ENCODE measurements at regions not wholly inside any gene's neighbourhood (a gene's known extent, or its start where the extent isn't known, plus 50 kb on each side); places are given as distances from the start of the nearest gene placed in this dataset.

DNA sequence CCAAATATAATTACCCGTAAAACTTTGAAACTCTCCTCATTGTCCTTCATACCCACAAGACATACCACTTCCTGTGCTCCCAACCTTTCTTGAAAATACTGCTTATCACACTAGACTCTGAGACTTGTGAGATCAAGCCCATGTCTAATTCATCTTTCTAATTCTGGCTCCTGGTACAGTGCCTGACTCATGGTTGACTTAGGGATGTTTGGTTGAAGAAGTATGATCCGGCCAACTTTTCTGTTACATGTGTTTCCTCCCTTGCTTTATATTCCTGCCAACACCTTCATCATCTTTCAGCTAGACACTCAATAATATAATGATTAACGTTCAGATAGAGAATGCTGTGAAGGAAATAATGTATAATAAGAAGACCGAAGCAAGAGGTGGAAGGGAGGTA, 58.2 kb downstream of the MEX3B start:
- DNase-seq, result no peak

DNA sequence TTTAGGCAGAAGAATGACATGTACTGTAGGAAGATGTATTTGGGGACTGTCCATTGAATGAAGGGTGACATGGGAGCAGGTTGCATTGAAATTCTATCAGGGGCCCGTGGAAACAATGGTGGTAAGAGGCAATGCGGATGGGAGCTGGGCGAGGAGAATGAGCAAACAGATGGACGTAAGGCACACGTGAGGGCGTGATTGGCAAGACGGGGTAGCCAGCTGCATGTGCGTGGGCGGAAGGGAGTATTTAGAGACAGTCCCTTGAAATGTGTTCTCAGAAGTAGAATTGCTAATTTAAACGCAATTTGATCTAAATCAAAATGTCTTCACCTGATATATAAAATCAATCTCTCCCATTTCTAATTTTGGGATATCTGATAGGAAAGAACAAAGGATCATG, 62.3 kb downstream of the MEX3B start:
- DNase-seq, result no peak

DNA sequence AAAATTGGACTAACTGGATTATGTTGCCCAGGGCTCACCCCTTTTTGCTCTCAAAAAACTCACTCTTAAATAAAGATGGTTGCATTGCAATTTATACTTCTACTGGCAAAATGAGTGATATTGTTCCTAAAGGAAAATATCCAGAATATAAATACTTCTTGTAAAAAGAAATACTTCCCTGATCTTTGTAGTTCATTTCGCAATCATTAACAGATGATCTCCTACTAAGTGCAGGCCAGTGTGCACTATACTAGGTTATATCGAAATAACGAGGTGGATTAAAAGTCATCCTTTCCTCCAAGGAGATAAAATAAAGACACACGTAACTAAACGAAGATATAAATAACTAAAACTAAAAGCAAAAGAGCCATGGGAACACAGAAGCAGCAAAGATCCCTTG, 63.0 kb downstream of the MEX3B start:
- DNase-seq, result no peak

DNA sequence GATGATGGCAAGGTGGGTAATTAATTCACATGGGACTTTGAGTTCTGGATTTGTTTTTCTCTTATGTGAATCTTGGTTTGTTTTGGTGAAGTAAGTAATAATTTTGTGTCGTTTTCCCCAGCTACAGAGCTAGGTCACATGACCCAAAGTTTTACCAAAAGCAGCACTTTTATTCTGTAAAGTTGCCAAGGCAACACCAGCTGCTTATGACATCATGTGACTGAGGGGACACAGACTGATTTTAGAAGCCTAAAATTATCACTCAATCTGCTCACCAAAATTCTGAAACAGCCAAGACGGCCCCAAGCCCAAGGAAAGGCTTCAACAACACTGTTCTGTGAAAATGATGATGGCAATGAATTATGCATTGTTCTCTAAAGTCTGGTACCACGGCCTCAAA, 63.9 kb downstream of the MEX3B start:
- DNase-seq, result no peak

DNA sequence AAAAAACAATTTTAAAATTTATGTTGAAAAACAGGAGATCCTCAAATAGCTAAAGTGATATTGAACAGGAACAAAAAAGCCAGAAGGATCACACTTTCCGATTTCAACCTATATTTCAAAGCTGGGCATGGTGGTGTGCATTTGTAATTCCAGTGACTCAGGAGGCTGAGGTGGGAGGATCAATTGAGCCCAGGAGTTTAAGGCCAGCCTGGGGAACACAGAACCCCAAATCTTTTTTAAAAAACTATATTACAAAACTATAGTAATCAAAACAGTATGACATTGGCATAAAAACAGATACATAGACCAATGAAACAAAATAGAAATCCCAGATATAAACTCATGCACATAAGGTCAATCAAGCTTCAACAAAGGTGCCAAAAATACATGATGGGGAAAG, 68.4 kb downstream of the MEX3B start:
- no peak for DNase-seq

DNA sequence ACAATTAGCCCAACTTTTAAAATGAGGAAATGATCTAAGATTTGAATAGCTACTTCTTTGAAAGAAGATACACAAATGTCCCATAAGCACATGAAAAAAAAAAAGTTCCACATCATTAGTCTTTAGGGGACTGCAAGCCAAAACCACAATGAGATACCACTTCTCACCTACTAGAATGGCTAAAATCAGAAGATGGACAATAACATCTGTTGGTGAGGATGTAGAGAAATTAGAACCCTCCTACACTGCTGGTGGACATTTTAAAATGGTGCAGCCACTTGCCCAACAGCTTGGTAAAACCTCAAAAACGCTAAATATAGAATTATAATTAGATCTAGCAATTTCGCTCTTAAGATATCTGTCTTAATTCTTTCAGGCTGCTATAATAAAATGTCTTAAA, 77.1 kb downstream of the MEX3B start:
- no peak for DNase-seq

DNA sequence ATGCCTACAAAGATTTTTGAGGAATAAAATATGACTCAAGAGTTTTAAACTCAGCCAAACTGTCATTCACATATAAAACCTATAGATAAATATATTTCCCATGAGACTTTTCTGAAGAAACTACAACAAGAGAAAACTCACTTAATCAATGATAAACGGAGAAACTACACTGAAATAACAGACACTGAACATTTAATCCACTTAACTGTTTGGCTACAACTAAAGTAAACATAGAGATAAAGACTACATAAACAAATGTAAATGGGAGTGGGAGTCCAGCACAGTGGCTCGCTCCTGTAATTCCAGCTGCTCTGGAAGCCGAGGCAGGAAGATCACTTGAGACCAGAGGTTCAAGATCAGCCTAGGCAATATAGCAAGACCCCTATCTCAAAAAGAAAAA, 79.2 kb downstream of the MEX3B start:
- no peak for DNase-seq

DNA sequence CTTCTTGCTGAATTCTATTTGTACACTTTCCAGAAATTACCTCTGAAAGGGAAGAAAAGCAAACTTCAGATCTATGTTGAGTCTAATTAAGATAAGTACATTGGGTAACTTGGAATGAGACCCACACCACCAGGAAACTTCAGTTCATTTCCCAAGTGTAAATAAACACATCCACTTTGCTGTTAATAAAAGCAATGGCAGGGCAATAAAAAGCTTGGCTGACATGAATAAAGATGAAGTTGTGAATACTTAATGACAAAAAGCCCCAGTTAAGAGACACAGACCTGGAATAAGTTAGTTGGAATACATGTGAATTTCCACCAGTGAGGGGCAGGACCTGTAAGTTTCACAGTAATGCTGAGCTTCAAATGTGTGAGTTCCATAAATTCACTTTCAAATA, 83.3 kb downstream of the MEX3B start:
- DNase-seq, result no peak

DNA sequence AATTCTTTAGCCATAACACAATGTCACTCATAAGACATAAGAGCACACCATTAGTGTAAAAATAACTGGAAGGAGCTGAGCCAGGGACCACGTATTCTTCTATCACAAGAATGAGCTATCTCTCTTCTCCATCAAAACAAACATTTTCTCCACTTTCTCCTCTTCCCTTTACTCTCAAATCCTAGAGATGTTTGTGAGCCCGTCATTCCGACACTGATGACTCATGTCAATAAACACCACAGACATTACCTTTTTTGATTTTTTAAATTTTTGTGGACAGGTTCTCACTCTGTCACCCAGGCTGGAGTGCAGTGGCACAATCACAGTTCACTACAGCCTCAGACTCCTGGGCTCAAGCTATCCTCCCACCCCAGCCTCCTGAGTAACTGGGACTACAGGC, 86.6 kb downstream of the MEX3B start:
- DNase-seq, result no peak

DNA sequence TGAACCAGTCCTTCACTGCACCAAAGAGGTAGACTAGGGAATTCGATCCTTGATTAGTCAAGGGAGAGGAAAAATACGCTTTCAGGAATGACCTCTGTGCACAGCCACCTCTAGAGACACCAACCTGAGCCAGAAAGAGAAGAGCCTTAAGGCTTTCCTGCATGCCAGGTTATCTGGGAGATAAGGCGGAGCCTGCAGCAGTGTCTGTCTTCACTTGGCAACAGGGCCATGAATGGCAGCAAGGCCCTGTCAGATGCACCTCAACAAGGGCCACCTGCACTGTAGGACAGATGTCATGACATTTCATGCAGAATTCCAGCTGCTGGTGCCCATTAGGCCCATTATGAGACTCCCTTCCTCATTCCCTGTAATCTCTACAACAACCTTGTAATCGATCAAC, 88.1 kb downstream of the MEX3B start:
- peak; percentile 1 for DNase-seq

DNA sequence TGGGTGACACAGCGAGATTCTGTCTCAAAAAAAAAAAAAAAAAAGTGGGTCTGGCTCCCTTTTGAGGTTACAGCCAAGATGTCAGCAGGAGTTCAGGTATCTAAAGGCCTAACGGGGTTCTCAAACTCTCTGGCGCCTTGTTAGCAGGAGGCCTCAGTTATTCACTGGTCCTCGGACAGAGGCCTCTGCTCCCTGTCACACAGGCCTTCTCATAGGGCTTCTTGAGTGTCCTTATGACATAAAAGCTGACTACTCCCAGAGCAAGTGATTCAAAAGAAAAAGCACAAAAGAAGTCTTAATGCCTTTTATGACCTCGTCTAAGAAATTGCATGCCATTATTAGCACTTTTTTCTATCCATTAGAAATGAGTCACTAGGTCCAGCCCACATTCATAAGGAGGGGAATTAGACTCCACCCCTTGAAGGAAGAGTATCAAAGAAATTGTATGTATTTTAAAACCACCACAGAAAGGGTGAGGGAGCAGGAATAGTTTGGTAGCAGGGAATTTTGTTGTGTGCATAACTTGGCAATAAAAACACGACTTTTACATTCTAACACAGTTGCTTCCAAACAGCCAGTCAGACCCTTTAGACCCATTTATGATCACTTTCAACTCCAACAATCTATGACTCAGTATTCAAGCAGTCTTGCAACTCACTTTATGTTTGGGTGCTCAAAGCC, 90.3 kb downstream of the MEX3B start:
- DNase-seq, result no peak

DNA sequence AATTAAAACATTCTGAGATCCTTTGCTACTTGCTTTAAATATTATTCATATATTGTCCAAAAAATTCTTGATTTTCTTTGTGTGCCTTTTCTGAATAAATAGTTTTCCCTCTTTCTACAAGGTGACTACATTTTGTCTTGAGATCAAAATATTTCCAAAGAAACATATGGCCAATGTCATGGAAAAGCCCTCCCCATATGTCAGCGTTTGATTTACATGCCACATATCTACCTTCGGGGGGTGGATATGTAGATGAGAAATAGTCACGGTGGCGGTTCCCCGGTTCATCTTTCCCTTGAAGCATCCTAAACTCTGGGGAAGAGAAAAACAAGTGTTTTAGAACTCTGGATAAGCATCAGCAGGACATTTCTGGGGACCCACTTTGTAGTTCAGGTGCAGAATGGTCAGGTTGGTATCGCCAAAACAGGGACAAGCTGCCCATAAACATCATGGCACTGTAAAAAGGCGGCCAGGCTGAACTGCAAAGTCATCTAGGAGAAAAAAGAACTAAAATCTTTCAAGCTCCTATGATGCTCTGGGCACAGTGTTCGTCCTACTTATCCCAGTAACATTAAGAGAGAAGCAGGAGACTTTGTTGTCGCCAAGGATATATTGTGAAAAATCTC, 91.5 kb downstream of the MEX3B start:
- DNase-seq, result no peak

DNA sequence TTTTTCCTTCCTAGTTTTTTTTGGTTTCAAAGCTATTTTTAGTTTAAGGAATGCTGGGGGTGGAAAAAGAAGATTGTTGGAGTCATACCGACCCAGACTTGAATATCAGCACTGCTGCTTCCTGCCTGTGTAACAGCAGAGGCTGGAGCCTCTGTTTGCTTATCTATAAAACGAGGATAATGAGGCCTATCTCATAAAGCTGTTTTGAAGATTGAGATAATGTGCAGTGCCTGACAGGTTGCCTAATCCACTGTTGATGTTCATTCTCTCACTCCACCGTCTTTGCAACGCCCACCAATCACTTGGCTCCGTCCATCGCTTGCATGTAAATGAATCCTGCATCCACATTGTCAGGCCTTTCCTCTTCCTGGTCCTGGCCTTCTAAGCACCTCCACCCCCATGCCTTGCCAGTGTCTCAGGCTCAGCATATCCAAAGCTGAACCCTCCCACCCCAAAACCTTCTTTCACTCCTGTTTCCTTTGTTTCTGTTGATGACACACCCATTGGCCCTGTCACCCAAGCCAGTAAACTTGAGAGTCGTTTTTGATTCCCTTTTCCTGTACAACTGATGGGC, 94.9 kb downstream of the MEX3B start:
- DNase-seq, result peak; percentile 74

DNA sequence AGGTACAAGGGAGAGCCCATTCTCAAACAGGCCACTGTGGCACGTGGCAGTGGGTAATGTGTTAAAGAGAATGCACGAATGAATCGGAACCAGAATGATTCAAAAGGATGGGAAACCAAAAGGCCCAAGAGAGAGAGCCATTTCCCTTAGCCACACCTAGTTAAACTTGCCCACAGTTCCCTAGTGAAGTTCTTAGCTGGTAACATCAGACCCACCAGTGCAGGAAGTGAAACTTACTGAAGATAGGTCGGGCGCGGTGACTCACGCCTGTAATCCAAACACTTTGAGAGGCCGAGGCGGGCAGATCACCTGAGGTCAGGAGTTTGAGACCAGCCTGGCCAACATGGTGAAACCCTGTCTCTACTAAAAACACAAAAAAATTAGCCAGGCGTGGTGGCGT, 97.1 kb downstream of the MEX3B start:
- DNase-seq, result no peak

DNA sequence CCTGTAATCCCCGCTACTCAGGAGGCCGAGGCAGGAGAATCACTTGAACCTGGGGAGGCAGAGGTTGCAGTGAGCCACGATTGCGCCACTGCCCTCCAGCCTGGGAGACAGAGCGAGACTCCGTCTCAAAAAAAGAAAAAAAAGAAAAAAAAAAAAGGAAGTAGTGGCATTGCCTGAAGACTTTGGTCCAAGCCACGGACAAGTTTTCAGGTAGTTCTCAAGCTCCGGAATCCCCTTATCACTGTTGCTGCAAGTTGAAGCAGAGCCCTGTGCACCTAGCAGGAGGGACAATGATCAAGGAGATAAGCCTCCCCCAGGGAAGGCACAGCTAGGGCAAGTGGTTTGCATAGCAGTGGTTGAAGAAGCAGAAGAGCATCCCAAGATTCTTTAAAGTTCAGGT, 97.6 kb downstream of the MEX3B start:
- no peak for DNase-seq

DNA sequence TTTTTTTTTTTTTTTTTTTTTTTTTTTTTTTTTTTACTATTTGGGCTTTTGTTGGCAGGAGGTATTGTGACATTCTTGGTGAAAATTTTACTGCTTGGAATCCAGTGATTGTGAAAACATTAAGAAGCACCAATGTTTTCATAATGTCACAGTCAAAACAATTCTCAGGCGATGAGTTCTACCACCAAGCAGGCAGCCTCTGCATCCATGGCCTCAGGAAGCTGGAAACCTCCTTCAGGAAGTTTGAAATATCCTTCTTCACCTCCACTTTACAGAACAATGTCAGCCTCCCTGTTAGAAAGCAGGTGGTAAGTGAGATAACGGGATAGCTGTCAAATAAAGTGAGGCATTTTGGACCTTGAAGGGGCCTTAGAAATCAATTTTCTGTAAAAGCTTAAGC, 98.3 kb downstream of the MEX3B start:
- no peak for DNase-seq

DNA sequence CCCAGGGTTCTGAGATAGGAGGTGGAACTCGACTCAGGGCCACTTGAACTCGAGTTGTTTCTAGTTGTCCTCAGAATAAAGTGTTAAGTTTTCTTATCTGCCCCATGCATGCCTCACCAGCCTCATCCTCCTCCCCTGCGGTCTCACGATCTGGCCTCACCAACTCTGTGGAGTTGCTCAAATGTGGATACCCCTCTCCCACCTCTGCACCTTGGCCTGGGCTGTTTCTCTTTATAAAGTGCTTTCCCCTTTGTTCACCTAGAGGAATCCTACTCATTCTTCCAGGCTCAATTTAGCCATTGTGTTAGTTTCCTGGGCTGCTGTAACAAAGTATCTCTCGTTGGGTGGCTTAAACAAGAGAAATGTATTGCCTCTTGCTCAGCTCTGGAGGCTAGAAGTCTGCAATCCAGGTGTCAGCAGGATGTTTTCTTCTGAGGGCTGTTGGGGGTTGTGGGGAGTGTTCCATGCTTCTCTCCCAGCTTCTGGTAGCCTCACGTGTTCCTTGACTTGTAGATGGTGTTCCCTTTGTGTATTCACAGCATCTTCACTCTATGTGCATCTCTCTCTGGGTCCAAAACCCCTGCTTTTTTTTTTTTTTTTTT, 100.7 kb downstream of the MEX3B start:
- no peak for DNase-seq

DNA sequence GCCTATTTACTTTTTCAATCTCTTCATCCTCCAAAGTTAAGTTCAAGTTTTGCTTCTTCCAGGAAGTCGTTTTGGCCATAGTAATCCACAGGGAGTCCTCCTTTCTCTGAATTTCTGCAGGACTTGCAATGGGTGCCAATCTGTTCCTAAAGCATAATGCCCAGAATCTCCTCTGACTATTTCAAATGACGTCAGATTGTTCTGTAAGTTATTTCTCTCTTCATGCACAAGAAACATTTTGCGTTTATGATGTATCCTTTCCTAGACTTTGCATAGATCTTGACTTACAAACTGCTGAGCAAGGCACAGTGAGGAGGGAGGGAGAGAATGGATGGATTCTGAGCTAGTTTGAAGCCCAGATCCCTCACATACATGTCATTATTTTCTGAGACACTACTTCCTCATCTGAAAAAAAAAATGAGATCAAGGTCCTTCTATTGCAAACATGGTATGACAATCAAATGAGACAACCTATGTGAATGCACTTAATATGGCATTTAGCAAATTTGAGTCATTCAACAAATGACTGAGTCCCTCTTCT, 103.1 kb downstream of the MEX3B start:
- no peak for DNase-seq

DNA sequence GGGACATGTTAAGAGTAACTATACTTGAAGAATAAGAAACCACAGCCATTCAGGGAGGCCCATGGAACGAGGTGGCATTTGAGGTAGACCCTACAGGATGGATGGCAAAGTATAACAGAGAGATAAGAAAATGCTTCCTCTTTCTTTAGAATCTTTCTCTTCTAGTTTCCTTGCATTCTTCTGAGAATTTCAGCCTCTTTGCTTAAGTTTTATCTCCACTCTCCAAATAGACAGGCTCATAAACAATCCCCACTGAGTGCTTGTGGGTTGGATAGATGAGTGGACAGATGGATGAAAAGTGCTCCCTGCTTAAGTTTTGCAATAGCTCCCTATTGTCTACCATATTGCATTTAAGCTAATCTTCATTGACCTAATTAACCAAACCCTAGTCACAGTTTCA, 103.7 kb downstream of the MEX3B start:
- no peak for DNase-seq

DNA sequence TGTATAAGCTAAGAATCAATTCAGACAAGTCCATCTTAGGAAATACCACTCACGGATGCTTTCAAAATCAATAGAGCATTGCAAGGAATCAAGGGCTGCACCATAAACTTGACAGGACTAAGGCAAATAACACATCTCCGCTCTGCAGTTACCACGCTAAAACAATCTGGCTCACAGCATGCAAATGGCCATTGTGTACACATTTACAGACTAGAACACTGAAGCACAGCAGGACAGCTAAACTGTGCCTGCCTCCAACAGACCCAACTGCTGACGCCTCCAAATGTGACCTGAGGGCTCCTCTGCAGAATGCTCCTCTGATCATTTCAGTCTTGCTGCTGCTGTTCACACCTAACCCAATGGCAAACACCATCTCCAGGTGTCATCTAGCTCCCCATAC, 104.3 kb downstream of the MEX3B start:
- DNase-seq, result peak; percentile 91

DNA sequence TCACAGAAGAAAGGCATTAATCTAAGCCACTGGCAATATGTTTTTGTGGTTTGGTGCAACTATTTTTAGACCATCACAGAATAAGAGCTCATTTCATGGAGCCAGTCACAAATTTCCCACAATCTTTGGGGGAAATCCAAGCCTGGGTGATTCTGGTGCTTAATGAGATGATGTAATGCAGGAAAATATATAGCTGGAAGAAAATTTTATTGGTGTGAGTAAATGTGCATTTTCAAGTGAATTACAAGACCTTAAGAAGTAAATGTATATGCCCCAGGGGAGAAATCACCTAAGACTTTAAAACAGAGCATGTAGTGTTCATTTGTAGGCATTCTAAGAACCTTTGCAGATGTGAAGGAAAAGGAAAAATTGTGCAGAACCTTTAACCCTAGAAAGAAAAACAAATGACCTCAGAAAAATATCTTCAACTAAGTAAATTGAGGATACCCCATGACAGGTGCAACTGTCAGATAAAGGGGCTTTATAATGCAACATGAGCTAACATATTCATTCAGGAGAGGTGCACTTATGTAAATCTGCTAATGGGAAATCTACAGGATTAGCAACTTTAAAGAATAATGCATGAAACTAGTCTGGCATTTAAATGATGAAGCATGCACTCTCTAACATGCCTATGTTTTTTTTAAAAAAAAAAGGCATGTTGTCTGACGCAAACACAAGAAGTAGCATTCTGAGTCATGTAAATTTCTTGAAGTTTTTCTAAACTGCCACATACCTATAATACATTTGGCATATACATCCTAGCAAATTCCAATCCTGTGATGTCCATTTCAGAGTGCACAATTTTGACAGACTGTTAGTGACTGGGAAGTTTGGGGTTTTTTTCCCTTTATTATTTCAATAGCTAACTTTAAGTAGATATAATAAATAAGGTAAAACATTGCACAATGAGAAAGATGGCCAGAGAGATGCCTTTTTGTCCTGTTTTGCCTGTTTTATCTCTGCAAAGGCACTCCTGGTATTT, 105.1 kb downstream of the MEX3B start:
- no peak for DNase-seq

DNA sequence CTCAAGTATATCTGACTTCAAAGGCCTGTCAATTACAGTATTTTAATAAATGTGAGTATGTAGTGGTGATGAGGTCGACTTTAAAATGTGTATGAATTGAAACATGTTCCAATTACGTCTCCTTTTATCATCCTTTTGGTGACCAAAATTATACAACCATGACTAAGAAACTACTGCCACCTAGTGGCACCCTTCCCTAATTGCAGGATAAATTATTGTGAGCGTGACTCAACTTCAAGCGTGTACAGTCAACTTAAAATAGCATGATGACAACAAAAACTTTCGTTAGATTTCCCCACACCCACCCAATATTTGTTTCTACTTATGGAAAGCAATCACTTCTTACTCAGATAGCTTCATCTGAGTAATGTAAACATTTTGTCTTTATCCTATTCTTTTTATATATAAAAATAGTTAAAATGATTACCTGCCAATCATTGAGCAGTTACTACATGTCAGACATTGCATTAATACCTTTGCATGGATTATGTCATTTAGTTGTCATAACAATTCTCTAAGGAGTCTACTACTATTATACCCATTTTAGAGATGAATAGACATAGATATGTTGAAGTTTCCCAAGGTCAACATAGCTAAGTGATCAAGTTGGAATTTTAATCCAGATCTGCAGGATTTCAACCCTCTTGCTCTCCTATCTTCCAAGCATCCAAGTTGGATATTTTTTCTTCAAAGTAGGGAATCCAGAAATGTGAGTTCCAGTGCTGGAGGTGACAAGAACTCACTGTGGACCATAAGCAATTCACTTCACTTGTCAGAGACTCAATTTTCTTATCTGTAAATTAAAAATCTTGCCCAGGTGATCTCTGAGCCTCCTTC, 106.0 kb downstream of the MEX3B start:
- DNase-seq, result peak; percentile 40

Data from NCI-H146 (cell line).